H9 (cell line): ENCODE measurements at regions not wholly inside any gene's neighbourhood (a gene's known extent, or its start where the extent isn't known, plus 50 kb on each side); places are given as distances from the start of the nearest gene placed in this dataset.

Experiments
- DNase-seq: peaks from one replicate; pipeline ENCODE4 v3.0.0-alpha.2; 2017
- H2AFZ ChIP-seq: one replicate; pipeline ENCODE4 v1.6.1; 2013; ENCODE audit warnings: mild to moderate bottlenecking, low read length, control low read depth, moderate library complexity
- H2AK5ac ChIP-seq: 2 replicates; pipeline ENCODE4 v1.6.1; 2013; ENCODE audit warnings: low read length, control low read depth, mixed read lengths; ENCODE audit not compliant: insufficient read length
- H2BK120ac ChIP-seq: one replicate; pipeline ENCODE4 v1.6.1; 2013; ENCODE audit warnings: low read depth, mild to moderate bottlenecking, low read length, control low read depth, inconsistent platforms; ENCODE audit not compliant: poor library complexity, severe bottlenecking
- H2BK12ac ChIP-seq: 2 replicates; pipeline ENCODE4 v1.6.1; 2013; ENCODE audit warnings: low read length, control low read depth, mixed read lengths, low read depth; ENCODE audit not compliant: insufficient read length
- H2BK15ac ChIP-seq: 2 replicates; pipeline ENCODE4 v1.6.1; 2013; ENCODE audit warnings: low read depth, low read length, control low read depth
- H2BK20ac ChIP-seq: one replicate; pipeline ENCODE4 v1.6.1; 2013; ENCODE audit warnings: low read depth, mild to moderate bottlenecking, low read length, control low read depth, inconsistent platforms; ENCODE audit not compliant: poor library complexity, severe bottlenecking
- H2BK5ac ChIP-seq: 2 replicates; pipeline ENCODE4 v1.6.1; 2013; ENCODE audit warnings: low read length, control low read depth, mixed read lengths; ENCODE audit not compliant: insufficient read length
- H3K14ac ChIP-seq: 2 replicates; pipeline ENCODE4 v1.6.1; 2013; ENCODE audit warnings: low read length, control low read depth; ENCODE audit not compliant: insufficient read depth
- H3K18ac ChIP-seq: 2 replicates; pipeline ENCODE4 v1.6.1; 2013; ENCODE audit warnings: low read depth, mild to moderate bottlenecking, mixed read lengths, low read length, control low read depth; ENCODE audit not compliant: insufficient read length
- H3K23ac ChIP-seq: 2 replicates; pipeline ENCODE4 v1.6.1; 2013; ENCODE audit warnings: low read length, control low read depth, mixed read lengths, low read depth; ENCODE audit not compliant: insufficient read length
- H3K23me2 ChIP-seq: 2 replicates; pipeline ENCODE4 v1.6.1; 2013; ENCODE audit warnings: low read depth, mild to moderate bottlenecking, mixed read lengths, low read length, control low read depth; ENCODE audit not compliant: insufficient read length, poor library complexity, severe bottlenecking
- H3K27ac ChIP-seq: 2 replicates; pipeline ENCODE4 v1.5.1; 2013; ENCODE audit warnings: low read length, control low read depth, mixed read lengths, low read depth; ENCODE audit not compliant: insufficient read length
- H3K27me3 ChIP-seq: 2 replicates; pipeline ENCODE4 v1.6.1; 2013; ENCODE audit warnings: low read length, control low read depth, inconsistent platforms; ENCODE audit not compliant: insufficient read depth
- H3K4ac ChIP-seq: 2 replicates; pipeline ENCODE4 v1.6.1; 2013; ENCODE audit warnings: low read depth, mild to moderate bottlenecking, control low read depth, inconsistent platforms, low read length, moderate library complexity
- H3K4me1 ChIP-seq: 2 replicates; pipeline ENCODE4 v1.6.1; 2013; ENCODE audit warnings: low read length, control low read depth, inconsistent platforms; ENCODE audit not compliant: insufficient read depth
- H3K4me2 ChIP-seq: 2 replicates; pipeline ENCODE4 v1.6.1; 2013; ENCODE audit warnings: low read length, control low read depth, mixed read lengths; ENCODE audit not compliant: insufficient read length, insufficient read depth
- H3K56ac ChIP-seq: 2 replicates; pipeline ENCODE4 v1.6.1; 2013; ENCODE audit warnings: low read depth, mild to moderate bottlenecking, mixed read lengths, low read length, control low read depth; ENCODE audit not compliant: insufficient read length
- H3K79me1 ChIP-seq: 2 replicates; pipeline ENCODE4 v1.6.1; 2013; ENCODE audit warnings: low read depth, mild to moderate bottlenecking, moderate library complexity, low read length, control low read depth, inconsistent platforms; ENCODE audit not compliant: insufficient read depth, poor library complexity, severe bottlenecking
- H3K79me2 ChIP-seq: 2 replicates; pipeline ENCODE4 v1.6.1; 2013; ENCODE audit warnings: low read length, control low read depth, inconsistent platforms; ENCODE audit not compliant: insufficient read depth
- H3K9ac ChIP-seq: 2 replicates; pipeline ENCODE4 v1.6.1; 2013; ENCODE audit warnings: low read length, control low read depth, mixed read lengths; ENCODE audit not compliant: insufficient read length; ENCODE audit errors: extremely low read depth
- H3K9me3 ChIP-seq: one replicate; pipeline ENCODE4 v1.6.1; 2013; ENCODE audit warnings: low read depth, low read length, inconsistent platforms; ENCODE audit not compliant: control insufficient read depth
- H3T11ph ChIP-seq: one replicate; pipeline ENCODE4 v1.6.1; 2013; ENCODE audit warnings: mild to moderate bottlenecking, low read length, control low read depth, inconsistent platforms
- H4K20me1 ChIP-seq: one replicate; pipeline ENCODE4 v1.6.1; 2013; ENCODE audit not compliant: control insufficient read depth, insufficient read length, insufficient read depth
- H4K5ac ChIP-seq: 2 replicates; pipeline ENCODE4 v1.6.1; 2013; ENCODE audit warnings: low read depth, mild to moderate bottlenecking, mixed read lengths, low read length, control low read depth; ENCODE audit not compliant: insufficient read length
- H4K8ac ChIP-seq: replicated peaks from 2 replicates; pipeline ENCODE4 v1.6.1; 2013; ENCODE audit warnings: low read length, control low read depth, mixed read lengths, low read depth; ENCODE audit not compliant: insufficient read length
- H4K91ac ChIP-seq: 2 replicates; pipeline ENCODE4 v1.6.1; 2013; ENCODE audit warnings: low read depth, mild to moderate bottlenecking, moderate library complexity, mixed read lengths, low read length, control low read depth; ENCODE audit not compliant: insufficient read length
- H3K27ac Mint-ChIP-seq, 3 experiments: 2 replicates in 2 of 3; 3 replicates in 1 of 3; pipeline ENCODE4 v1.8.0; 2020 to 2021; ENCODE audit warnings: mixed read lengths in 3 of 3, mild to moderate bottlenecking in 1 of 3, moderate library complexity in 1 of 3
- H3K27me3 Mint-ChIP-seq: 2 replicates; pipeline ENCODE4 v1.8.0; 2021; ENCODE audit warnings: low read depth, mild to moderate bottlenecking, moderate library complexity, mixed read lengths
- H3K36me3 Mint-ChIP-seq, 3 experiments: 2 replicates in 2 of 3; 3 replicates in 1 of 3; pipeline ENCODE4 v1.8.0; 2020 to 2021; ENCODE audit warnings: low read depth in 3 of 3, mixed read lengths in 3 of 3; ENCODE audit not compliant: insufficient read depth in 1 of 3
- H3K4me1 Mint-ChIP-seq, 2 experiments: 2 replicates each; pipeline ENCODE4 v1.8.0; 2020; ENCODE audit warnings: mixed read lengths in 2 of 2
- H3K4me3 Mint-ChIP-seq, 2 experiments: 2 replicates in 1 of 2; 3 replicates in 1 of 2; pipeline ENCODE4 v1.8.0; 2020 to 2021; ENCODE audit warnings: mild to moderate bottlenecking in 2 of 2, mixed read lengths in 2 of 2, moderate library complexity in 1 of 2
- H3K9me3 Mint-ChIP-seq, 2 experiments: 2 replicates in 1 of 2; 3 replicates in 1 of 2; pipeline ENCODE4 v1.8.0; 2020; ENCODE audit warnings: mild to moderate bottlenecking in 2 of 2, mixed read lengths in 2 of 2, moderate library complexity in 1 of 2
- CTCF ChIP-seq: fragments of 200-600 bp; sonication (generic); conservative IDR thresholded peaks from 3 replicates; pipeline ENCODE4 v1.8.0; 2021; ENCODE audit warnings: antibody characterized with exemption, mild to moderate bottlenecking
- WGBS: extraction: QIAGEN DNeasy Blood & Tissue Kit; methylation state at CpG from one replicate; pipeline ENCODE4 v1.1.7; 2013; ENCODE audit warnings: missing lambda C conversion rate, low lambda C conversion rate, mixed read lengths; ENCODE audit not compliant: insufficient read length; ENCODE audit errors: extremely low coverage; 5-methylcytosine and 5-hydroxymethylcytosine counted together

GRCh38 chr6:170031684-170032121 is 259.2 kb downstream of the DLL1 start:
- Histone ChIP-seq H3K4me2 (no peak overlapping the region), H3K14ac (no peak overlapping the region; the same call in 1 of the 2 replicates), H2BK15ac (no peak overlapping the region), H3T11ph (no peak overlapping the region), H3K18ac (no peak overlapping the region), H2AK5ac (no peak overlapping the region), H2BK20ac (no peak overlapping the region), H3K23me2 (no peaks in the 10 kb centered on the region), H3K4me1 (no peaks in the 10 kb centered on the region; the same call in 1 of the 2 replicates), H3K23ac (no peak overlapping the region), H2BK120ac (no peak overlapping the region), H3K79me2 (no peaks in the 10 kb centered on the region), H2AFZ (no peak overlapping the region), H3K56ac (no peak overlapping the region), H4K5ac (no peak overlapping the region), H3K9me3 (no peaks in the 10 kb centered on the region), H3K4ac (no peak overlapping the region), H3K9ac (no peak overlapping the region), H2BK5ac (no peak overlapping the region), H4K8ac (no peak overlapping the region), H2BK12ac (no peak overlapping the region), H3K27me3 (no peaks in the 10 kb centered on the region), H3K79me1 (no peaks in the 10 kb centered on the region), H4K91ac (no peak overlapping the region), H3K27ac (no peak overlapping the region), H4K20me1 (no peaks in the 10 kb centered on the region)
- Mint-ChIP-seq H3K4me1 (peaks cover 16 to 17% of the 10 kb centered on the region in 2 experiments), H3K9me3 (peaks cover 21 to 23% of the 10 kb centered on the region in 2 experiments), H3K27me3 (peaks cover 19% of the 10 kb centered on the region), H3K36me3 (peaks cover 5 to 25% (median 13%) of the 10 kb centered on the region in 3 experiments; a peak in 6 of 7 replicates), H3K27ac (peak overlapping the region in 1 of 3 experiments; percentile 44; a peak in 1 of 7 replicates), H3K4me3 (no peak overlapping the region)
- DNase-seq, result no peak
- no CpG with 5 or more reads among the region's 11 CpGs for WGBS
- no peak for TF ChIP-seq CTCF
